ENCODE measurements at regions not wholly inside any gene's neighbourhood (a gene's known extent, or its start where the extent isn't known, plus 50 kb on each side); places are given as distances from the start of the nearest gene placed in this dataset.

DNA sequence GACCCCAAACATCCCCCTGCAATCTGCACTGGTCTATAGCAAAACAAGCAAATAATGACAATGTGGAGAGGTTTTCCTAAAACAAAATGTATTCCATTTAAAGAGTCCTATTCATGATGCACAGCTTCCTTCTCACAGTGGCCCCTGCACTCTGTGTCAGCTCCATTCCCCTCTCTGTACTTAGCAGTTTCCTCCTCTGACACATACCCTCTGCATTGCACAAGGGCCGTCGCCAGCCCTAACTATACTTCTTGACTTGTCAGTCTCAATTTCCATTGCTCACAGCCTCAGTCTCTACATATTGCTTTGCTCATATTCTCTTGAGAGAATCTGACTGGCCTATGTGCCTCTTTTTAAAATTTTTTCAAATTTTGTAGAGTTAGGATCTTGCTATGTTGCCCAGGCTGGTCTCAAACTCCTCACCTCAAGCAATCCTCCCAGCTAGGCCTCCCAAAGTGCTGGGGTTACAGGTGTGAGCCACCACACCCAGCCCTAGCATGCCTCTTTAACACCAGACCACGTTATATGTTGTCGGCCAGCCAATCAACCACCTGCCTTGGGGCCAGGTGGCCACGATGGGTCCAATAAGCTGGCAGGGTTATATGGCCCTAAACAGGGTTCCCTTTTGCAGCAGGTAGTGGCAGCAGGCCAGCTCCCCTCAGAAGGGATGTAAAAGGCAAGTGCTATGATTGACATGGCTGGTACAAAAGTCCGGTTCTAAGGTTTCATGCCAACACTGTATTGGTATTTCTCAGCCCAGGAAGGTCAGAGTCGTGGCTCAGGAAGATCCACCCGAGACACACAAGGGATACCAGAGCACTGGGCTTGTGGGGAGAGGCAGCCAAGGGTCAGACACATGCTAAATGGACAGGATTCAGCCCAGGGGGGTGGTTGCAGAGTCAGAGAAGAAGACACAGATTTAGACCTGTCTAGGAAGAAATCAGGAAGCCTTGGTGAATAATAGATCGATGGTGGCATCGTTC is 59.0 kb upstream of the SMAD3 start:
- peak; percentile 20 to 35 for DNase-seq

DNA sequence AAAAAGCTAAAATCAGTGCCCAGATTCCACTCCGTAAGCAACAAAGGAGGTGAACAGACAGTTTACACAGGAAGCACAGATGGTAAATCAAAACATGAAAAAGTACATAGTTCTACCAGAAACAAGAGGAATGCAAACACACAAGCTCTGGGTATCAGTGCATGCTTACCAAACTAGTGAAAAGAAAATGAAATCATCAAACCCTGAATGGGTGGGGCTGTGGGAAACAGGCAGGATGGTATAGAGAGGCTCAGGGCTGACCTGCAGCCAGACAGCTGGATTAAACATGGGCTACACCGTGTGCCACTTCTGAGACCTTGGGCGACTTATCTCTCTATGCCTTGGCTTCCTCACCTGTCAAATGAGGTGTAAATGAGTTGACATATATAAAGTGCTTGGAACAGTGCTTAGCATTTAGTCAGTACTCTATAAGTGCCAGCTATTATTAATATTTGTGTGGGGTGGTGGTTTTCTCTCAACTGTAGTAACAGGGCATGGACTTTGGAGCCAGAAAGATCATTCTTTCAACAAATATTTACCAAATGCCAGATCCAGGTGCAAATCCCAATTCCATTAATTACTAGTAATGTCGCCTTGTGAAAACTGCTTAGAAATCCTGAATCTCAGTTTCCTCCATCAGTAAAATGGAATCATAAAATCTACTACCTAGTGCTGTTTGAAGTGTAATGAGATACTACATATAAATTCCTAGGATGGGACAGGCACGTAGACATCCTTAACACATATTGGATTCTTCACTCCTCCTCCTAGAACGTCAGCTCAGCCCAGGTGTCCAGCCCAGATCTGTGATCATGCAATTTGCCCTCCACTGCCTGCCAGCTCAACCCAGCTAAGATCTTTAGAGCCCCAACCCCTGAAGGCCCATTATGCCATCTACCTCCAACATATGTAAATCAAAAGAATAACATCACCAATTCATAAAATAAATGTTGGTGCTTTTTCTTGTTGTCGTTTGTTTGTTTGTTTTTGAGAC is 55.5 kb upstream of the SMAD3 start:
- DNase-seq, result no peak

DNA sequence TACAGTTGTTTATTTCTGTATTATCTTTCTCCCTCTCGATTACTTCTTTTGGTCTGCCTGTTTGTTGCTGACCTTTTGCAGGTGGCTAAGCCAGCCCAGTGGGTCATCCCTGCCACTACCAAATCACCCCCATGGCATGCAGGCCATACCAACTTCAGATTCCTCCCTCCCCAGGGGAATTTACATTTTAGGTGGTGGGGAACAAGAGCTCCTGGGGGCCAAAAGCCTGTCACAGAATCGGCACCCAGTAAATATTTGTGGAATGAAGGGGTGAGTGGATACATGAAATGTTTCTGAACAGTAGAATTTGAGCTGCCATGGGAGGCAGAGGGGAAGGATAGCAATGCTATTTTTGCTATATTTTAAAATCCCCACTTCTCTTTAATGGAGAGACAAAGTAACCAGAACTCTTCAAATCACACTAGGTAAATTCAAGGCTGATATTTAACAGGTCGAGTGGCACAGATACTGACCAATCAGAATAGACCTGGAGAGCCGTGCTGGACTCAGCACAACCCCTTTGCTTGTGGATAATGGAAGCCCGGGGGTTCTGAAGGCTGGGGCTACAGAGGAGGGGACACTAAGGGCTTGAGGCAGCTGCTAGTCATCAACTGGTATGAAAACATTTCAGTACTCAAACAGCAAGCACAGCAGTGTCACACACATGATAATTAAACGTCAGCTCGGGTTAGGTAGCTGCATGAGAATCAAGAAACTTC is 54.3 kb upstream of the SMAD3 start:
- no peak for DNase-seq

DNA sequence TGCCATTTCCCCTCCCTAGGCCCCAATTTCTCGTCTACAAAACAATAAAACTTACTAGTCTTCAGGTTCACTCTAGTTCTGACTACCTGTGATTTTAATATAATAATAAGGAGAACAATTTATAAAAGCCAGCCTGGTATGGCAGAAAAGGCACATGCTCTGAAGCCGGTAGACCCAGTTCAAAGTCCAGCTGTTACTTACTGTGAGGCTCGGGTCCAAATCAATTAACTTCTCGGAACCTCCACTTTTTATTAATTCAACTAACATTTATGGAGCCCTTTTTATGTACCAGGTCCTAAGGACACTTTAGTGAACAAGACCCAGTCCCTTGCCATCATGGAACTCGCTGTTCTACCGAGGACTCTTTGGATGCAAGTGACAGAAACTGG is 53.8 kb upstream of the SMAD3 start:
- no peak for DNase-seq

DNA sequence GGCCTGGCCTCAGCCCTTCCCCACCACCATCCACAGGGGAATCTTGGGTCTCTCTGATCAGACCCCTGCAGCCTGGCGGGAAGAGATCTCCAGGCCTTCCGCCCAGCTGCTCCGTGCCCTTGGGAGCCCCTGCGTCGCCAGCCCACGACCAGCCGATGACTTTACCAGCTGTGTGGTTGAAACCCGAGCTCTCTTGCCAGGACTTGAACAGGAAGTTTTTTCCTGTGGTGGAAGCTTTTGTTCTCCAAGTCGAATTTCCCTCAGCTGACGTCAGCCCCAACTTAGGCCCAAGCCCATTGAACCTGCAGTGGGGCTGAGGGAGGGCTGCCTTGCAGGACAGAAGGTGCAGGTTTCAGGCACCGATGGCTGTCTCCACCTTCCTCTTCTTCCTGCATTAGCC is 51.7 kb upstream of the SMAD3 start:
- DNase-seq, result peak; percentile 82
